MM.1S (cell line): ENCODE measurements at regions not wholly inside any gene's neighbourhood (a gene's known extent, or its start where the extent isn't known, plus 50 kb on each side); places are given as distances from the start of the nearest gene placed in this dataset.

ENCODE experiments used
- DNase-seq: peaks from one replicate; pipeline ENCODE4 v3.0.0-alpha.2; 2015
- H2AFZ ChIP-seq: fragments of 300-600 bp; sonication (generic); 2 replicates; pipeline ENCODE4 v1.6.0; 2016; ENCODE audit warnings: antibody characterized with exemption, low read length
- H3F3A ChIP-seq: fragments of 300-600 bp; sonication (generic); 2 replicates; pipeline ENCODE4 v1.6.1; 2016; ENCODE audit warnings: mild to moderate bottlenecking, antibody characterized with exemption, low read length, moderate library complexity, mixed read lengths; ENCODE audit not compliant: insufficient read depth
- H3K27ac ChIP-seq: fragments of 300-600 bp; sonication (generic); 2 replicates; pipeline ENCODE4 v1.5.1; 2016; ENCODE audit warnings: mild to moderate bottlenecking, low read length
- H3K27me3 ChIP-seq: fragments of 300-600 bp; sonication (generic); replicated peaks from 2 replicates; pipeline ENCODE4 v1.6.0; 2016; ENCODE audit warnings: low read length; ENCODE audit not compliant: insufficient read depth
- H3K36me3 ChIP-seq: fragments of 300-600 bp; sonication (generic); replicated peaks from 2 replicates; pipeline ENCODE4 v1.6.1; 2016; ENCODE audit warnings: mild to moderate bottlenecking, low read length, mixed read lengths; ENCODE audit not compliant: insufficient read depth
- H3K4me1 ChIP-seq: fragments of 300-600 bp; sonication (generic); 2 replicates; pipeline ENCODE4 v1.6.1; 2016; ENCODE audit warnings: low read length, mixed read lengths
- H3K4me2 ChIP-seq: fragments of 300-600 bp; sonication (generic); 2 replicates; pipeline ENCODE4 v1.6.0; 2016; ENCODE audit warnings: low read depth, low read length
- H3K4me3 ChIP-seq: fragments of 300-600 bp; sonication (generic); 2 replicates; pipeline ENCODE4 v1.5.1; 2016; ENCODE audit warnings: low read length, mixed read lengths
- H3K79me2 ChIP-seq: fragments of 300-600 bp; sonication (generic); 2 replicates; pipeline ENCODE4 v1.6.1; 2016; ENCODE audit warnings: mixed run types, low read length, mixed read lengths
- H3K9ac ChIP-seq: fragments of 300-600 bp; sonication (generic); 2 replicates; pipeline ENCODE4 v1.6.1; 2016; ENCODE audit warnings: low read length, mixed read lengths
- H3K9me2 ChIP-seq: fragments of 300-600 bp; sonication (generic); replicated peaks from 2 replicates; pipeline ENCODE4 v1.6.1; 2016; ENCODE audit warnings: mild to moderate bottlenecking, low read length, mixed read lengths; ENCODE audit not compliant: insufficient read depth
- H3K9me3 ChIP-seq: fragments of 300-600 bp; sonication (generic); replicated peaks from 2 replicates; pipeline ENCODE4 v1.6.1; 2016; ENCODE audit warnings: mild to moderate bottlenecking, low read length, mixed read lengths; ENCODE audit not compliant: insufficient read depth
- H4K20me1 ChIP-seq: fragments of 300-600 bp; sonication (generic); 2 replicates; pipeline ENCODE4 v1.6.1; 2016; ENCODE audit warnings: mild to moderate bottlenecking, low read length, moderate library complexity, mixed read lengths; ENCODE audit not compliant: insufficient read depth
- CTCF ChIP-seq: fragments of 300-600 bp; sonication (generic); IDR thresholded peaks from 2 replicates; pipeline ENCODE4 v1.5.1; 2016; ENCODE audit warnings: antibody characterized with exemption, low read length, mixed read lengths
- EZH2 ChIP-seq: fragments of 300-600 bp; sonication (generic); optimal IDR thresholded peaks from 2 replicates; pipeline ENCODE3; 2017; ENCODE audit warnings: low read depth, mild to moderate bottlenecking, antibody characterized with exemption, low read length, mixed read lengths
- EZH2phosphoT487 ChIP-seq: fragments of 300-600 bp; sonication (generic); IDR thresholded peaks from 2 replicates; pipeline ENCODE4 v1.6.1; 2018; ENCODE audit warnings: antibody characterized with exemption, low read length

GRCh38 chr6:27019651-27020552, 227.6 kb upstream of the PRSS16 start:
- H3K79me2 ChIP-seq, result no peaks in the 10 kb centered on the region
- no peaks in the 10 kb centered on the region for H3K36me3 ChIP-seq
- no peaks in the 10 kb centered on the region for H4K20me1 ChIP-seq
- no peaks in the 10 kb centered on the region for H3K9me3 ChIP-seq
- no peaks in the 10 kb centered on the region for H3K27me3 ChIP-seq
- no peak overlapping the region for H3K9ac ChIP-seq
- no peak overlapping the region for H3K4me3 ChIP-seq
- DNase-seq, result no peak
- TF ChIP-seq EZH2 (no peak), EZH2phosphoT487 (no peak), CTCF (no peak)
- H3K9me2 ChIP-seq, result no peaks in the 10 kb centered on the region
- no peak overlapping the region for H3K4me2 ChIP-seq
- no peaks in the 10 kb centered on the region for H3F3A ChIP-seq
- no peak overlapping the region for H3K27ac ChIP-seq
- no peaks in the 10 kb centered on the region for H3K4me1 ChIP-seq
- H2AFZ ChIP-seq, result no peak overlapping the region

- Histone ChIP-seq H3K79me2 (no peaks in the 10 kb centered on the region), H3F3A (no peaks in the 10 kb centered on the region), H3K4me2 (no peak overlapping the region), H3K27ac (no peak overlapping the region), H3K9me2 (no peaks in the 10 kb centered on the region), H4K20me1 (no peaks in the 10 kb centered on the region), H3K27me3 (no peaks in the 10 kb centered on the region), H2AFZ (no peak overlapping the region), H3K36me3 (no peaks in the 10 kb centered on the region), H3K4me3 (no peak overlapping the region), H3K4me1 (no peaks in the 10 kb centered on the region), H3K9me3 (no peaks in the 10 kb centered on the region), H3K9ac (no peak overlapping the region)
- DNase-seq, result no peak
- no peak for TF ChIP-seq EZH2phosphoT487
- no peak for TF ChIP-seq CTCF
- TF ChIP-seq EZH2, result no peak
Measured at GRCh38 chr6:27020553-27020880, 227.0 kb upstream of the PRSS16 start.

GRCh38 chr6:27023664-27024063, 223.8 kb upstream of the PRSS16 start:
- DNase-seq, result no peak
- H3K79me2 ChIP-seq, result no peaks in the 10 kb centered on the region
- no peak overlapping the region for H3K9ac ChIP-seq
- H3K27me3 ChIP-seq, result no peaks in the 10 kb centered on the region
- H3K9me3 ChIP-seq, result no peaks in the 10 kb centered on the region
- H2AFZ ChIP-seq, result no peak overlapping the region
- no peak for TF ChIP-seq CTCF
- TF ChIP-seq EZH2, result no peak
- no peak for TF ChIP-seq EZH2phosphoT487
- H3F3A ChIP-seq, result no peaks in the 10 kb centered on the region
- H3K36me3 ChIP-seq, result no peaks in the 10 kb centered on the region
- no peak overlapping the region for H3K27ac ChIP-seq
- H3K4me1 ChIP-seq, result no peaks in the 10 kb centered on the region
- H3K9me2 ChIP-seq, result no peaks in the 10 kb centered on the region
- no peaks in the 10 kb centered on the region for H4K20me1 ChIP-seq
- no peak overlapping the region for H3K4me2 ChIP-seq
- H3K4me3 ChIP-seq, result no peak overlapping the region
